Muscle layer of duodenum (tissue), 2 donors: ENCODE measurements at regions not wholly inside any gene's neighbourhood (a gene's known extent, or its start where the extent isn't known, plus 50 kb on each side); places are given as distances from the start of the nearest gene placed in this dataset.

Experiments
- H3K27ac ChIP-seq: one replicate; pipeline ENCODE4 v1.7.0; 2013; ENCODE audit warnings: mild to moderate bottlenecking, low read length
- H3K27me3 ChIP-seq: one replicate; pipeline ENCODE4 v1.7.0; 2013; ENCODE audit warnings: low read depth, mild to moderate bottlenecking, control low read depth, low read length
- H3K36me3 ChIP-seq, 2 donors: one replicate each; pipeline ENCODE4 v1.7.0; 2013; ENCODE audit warnings: low read length in 2 of 2, control low read depth in 1 of 2, mild to moderate bottlenecking in 1 of 2; ENCODE audit not compliant: insufficient read depth in 2 of 2, control insufficient read depth in 1 of 2
- H3K4me1 ChIP-seq, 2 donors: one replicate each; pipeline ENCODE4 v1.7.0; 2013; ENCODE audit warnings: low read length in 2 of 2, mild to moderate bottlenecking in 2 of 2, control low read depth in 1 of 2, moderate library complexity in 1 of 2; ENCODE audit not compliant: insufficient read depth in 2 of 2, control insufficient read depth in 1 of 2
- H3K4me3 ChIP-seq, 2 donors: one replicate each; pipeline ENCODE4 v1.7.0; 2013; ENCODE audit warnings: low read length in 2 of 2, low read depth in 1 of 2, mild to moderate bottlenecking in 1 of 2
- H3K9me3 ChIP-seq, 2 donors: one replicate each; pipeline ENCODE4 v1.7.0; 2013; ENCODE audit warnings: low read length in 2 of 2, control low read depth in 1 of 2, mild to moderate bottlenecking in 1 of 2; ENCODE audit not compliant: control insufficient read depth in 1 of 2
- donor health status: healthy.

- Histone ChIP-seq H3K36me3 (no peaks in the 10 kb centered on the region), H3K27me3 (no peaks in the 10 kb centered on the region), H3K4me1 (no peaks in the 10 kb centered on the region), H3K9me3 (no peaks in the 10 kb centered on the region), H3K27ac (no peak overlapping the region), H3K4me3 (no peak overlapping the region)
Observed at GRCh38 chr16:9406038-9406712, 314.7 kb downstream of the HAPSTR1 start.

GRCh38 chr16:9407206-9407758 is 315.8 kb downstream of the HAPSTR1 start:
- H3K36me3 ChIP-seq: no peaks in the 10 kb centered on the region
- H3K9me3 ChIP-seq: no peaks in the 10 kb centered on the region
- no peaks in the 10 kb centered on the region for H3K4me1 ChIP-seq
- H3K27ac ChIP-seq: no peak overlapping the region
- no peaks in the 10 kb centered on the region for H3K27me3 ChIP-seq
- H3K4me3 ChIP-seq: no peak overlapping the region

GRCh38 chr16:9408297-9408878 is 316.9 kb downstream of the HAPSTR1 start:
- Histone ChIP-seq H3K36me3 (no peaks in the 10 kb centered on the region), H3K27ac (no peak overlapping the region), H3K4me3 (no peak overlapping the region), H3K4me1 (no peaks in the 10 kb centered on the region), H3K27me3 (no peaks in the 10 kb centered on the region), H3K9me3 (no peaks in the 10 kb centered on the region)

GRCh38 chr16:9409560-9410493 is 318.4 kb downstream of the HAPSTR1 start:
- no peaks in the 10 kb centered on the region for H3K27me3 ChIP-seq
- H3K4me3 ChIP-seq: no peak overlapping the region
- no peak overlapping the region for H3K27ac ChIP-seq
- no peaks in the 10 kb centered on the region for H3K9me3 ChIP-seq
- H3K4me1 ChIP-seq: no peaks in the 10 kb centered on the region
- H3K36me3 ChIP-seq: no peaks in the 10 kb centered on the region

GRCh38 chr16:9411426-9411825 is 320.0 kb downstream of the HAPSTR1 start:
- no peaks in the 10 kb centered on the region for H3K4me1 ChIP-seq
- H3K9me3 ChIP-seq: no peaks in the 10 kb centered on the region
- H3K27me3 ChIP-seq: no peaks in the 10 kb centered on the region
- no peak overlapping the region for H3K27ac ChIP-seq
- no peaks in the 10 kb centered on the region for H3K36me3 ChIP-seq
- no peak overlapping the region for H3K4me3 ChIP-seq

GRCh38 chr16:9412031-9412914 is 320.8 kb downstream of the HAPSTR1 start:
- Histone ChIP-seq H3K4me3 (no peak overlapping the region), H3K36me3 (no peaks in the 10 kb centered on the region), H3K27ac (no peak overlapping the region), H3K4me1 (no peaks in the 10 kb centered on the region), H3K9me3 (peaks cover 0 to 8% of the 10 kb centered on the region in 2 donors), H3K27me3 (no peaks in the 10 kb centered on the region)

GRCh38 chr16:9412915-9413264 is 321.4 kb downstream of the HAPSTR1 start:
- no peaks in the 10 kb centered on the region for H3K36me3 ChIP-seq

GRCh38 chr16:9415545-9415944 is 324.1 kb downstream of the HAPSTR1 start:
- Histone ChIP-seq H3K27ac (no peak overlapping the region), H3K27me3 (no peaks in the 10 kb centered on the region), H3K4me1 (no peaks in the 10 kb centered on the region), H3K36me3 (no peaks in the 10 kb centered on the region), H3K4me3 (no peak overlapping the region), H3K9me3 (peaks cover 0 to 10% of the 10 kb centered on the region in 2 donors)

More at GRCh38 chr16:9412915-9413264, 321.4 kb downstream of the HAPSTR1 start:
- Histone ChIP-seq H3K27me3 (no peaks in the 10 kb centered on the region), H3K4me1 (no peaks in the 10 kb centered on the region), H3K9me3 (peaks cover 0 to 10% of the 10 kb centered on the region in 2 donors), H3K27ac (no peak overlapping the region), H3K4me3 (no peak overlapping the region)

GRCh38 chr16:9417898-9418297 is 326.5 kb downstream of the HAPSTR1 start:
- peaks cover 0 to 10% of the 10 kb centered on the region in 2 donors for H3K9me3 ChIP-seq
- H3K36me3 ChIP-seq: no peaks in the 10 kb centered on the region
- H3K27ac ChIP-seq: no peak overlapping the region
- no peak overlapping the region for H3K4me3 ChIP-seq
- no peaks in the 10 kb centered on the region for H3K27me3 ChIP-seq
- no peaks in the 10 kb centered on the region for H3K4me1 ChIP-seq

GRCh38 chr16:9419161-9419560 is 327.7 kb downstream of the HAPSTR1 start:
- H3K27me3 ChIP-seq: no peaks in the 10 kb centered on the region
- no peak overlapping the region for H3K4me3 ChIP-seq
- H3K9me3 ChIP-seq: peaks cover 0 to 10% of the 10 kb centered on the region in 2 donors
- no peak overlapping the region for H3K27ac ChIP-seq
- no peaks in the 10 kb centered on the region for H3K36me3 ChIP-seq
- H3K4me1 ChIP-seq: no peaks in the 10 kb centered on the region
